ENCODE measurements at regions not wholly inside any gene's neighbourhood (a gene's known extent, or its start where the extent isn't known, plus 50 kb on each side); places are given as distances from the start of the nearest gene placed in this dataset.
"Not testable (repeated sequence)": the region's sequence is repeated elsewhere in the genome, so short reads cannot be mapped to it uniquely, and the experiment has no call there.

DNA sequence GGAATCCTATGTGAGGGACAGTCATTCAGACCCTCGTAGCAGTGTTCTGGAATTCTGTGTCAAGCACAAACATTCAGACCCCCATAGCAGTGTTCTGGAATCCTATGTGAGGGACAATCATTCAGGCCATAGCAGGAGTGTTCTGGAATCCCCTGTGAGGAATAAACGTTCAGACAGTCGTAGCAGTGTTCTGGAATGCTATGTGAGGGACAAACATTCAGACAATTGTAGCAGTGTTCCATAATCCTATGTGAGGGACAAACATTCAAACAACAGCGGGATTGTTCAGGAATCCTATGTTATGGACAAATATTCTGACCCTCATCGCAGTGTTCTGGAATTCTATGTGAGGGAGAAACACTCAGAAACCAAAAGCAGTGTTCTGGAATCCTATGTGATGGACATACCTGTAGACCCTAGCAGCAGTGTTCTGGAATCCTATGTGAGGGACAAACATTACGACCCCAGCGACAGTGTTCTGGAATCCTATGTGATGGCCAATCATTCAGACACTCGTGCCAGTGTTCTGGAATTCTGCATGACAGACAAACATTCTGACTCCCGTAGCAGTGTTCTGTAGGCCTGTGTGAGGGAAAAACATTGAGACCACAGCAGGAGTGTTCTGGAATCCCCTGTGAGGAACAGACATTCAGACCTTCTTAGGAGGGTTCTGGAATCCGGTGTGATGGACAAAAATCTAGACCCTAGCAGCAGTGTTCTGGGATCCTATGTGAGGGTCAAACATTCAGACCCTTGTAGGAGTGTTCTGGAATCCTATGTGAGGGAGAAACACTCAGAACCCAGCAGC is 388.1 kb upstream of the SPATA31A5 start:
- peak; percentile 26 for DNase-seq (ENCODE audit: low spot score)
- not testable (repeated sequence) for H3K27ac ChIP-seq, H3K4me3 ChIP-seq

DNA sequence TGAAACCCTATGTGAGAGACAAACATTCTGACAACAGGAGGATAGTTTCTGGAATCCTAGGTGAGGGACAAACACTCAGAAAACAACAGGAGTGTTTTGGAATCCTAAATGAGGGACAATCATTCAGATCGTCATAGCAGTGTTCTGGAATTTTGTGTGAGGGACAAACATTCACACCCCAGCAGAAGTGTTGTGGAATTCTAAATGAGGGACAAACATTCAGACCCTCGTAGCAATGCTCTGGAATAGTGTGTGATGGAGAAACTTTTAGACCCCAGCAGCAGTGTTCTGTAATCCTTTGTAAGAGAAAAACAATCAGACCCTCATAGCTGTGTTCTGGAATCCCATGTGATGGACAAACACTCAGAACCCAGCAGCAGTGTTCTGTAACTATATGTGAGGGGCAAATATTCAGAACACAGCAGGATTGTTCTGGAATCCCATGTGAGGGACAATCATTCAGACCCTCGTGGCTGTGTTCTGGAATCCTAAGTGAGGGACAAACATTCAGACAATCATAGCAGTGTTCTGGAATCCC is 387.4 kb upstream of the SPATA31A5 start:
- not testable (repeated sequence) for H3K27ac ChIP-seq, H3K4me3 ChIP-seq
- DNase-seq (ENCODE audit: low spot score), result peak; percentile 36

DNA sequence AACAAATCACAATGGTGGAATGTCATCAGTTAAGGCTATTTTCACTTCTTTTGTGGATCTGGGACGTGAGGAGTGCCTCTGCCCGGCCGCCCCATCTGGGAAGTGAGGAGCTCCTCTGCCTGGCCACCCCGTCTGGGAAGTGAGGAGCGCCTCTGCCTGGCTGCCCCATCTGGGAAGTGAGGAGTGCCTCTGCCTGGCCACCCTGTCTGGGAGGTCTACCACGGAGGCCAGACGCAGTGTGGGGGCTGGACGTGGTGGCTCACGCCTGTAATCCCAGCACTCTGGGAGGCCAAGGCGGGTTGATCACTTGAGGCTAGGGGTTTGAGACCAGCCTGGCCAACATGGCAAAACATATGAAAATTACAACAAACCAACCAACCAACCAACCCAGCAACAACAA is 369.7 kb upstream of the SPATA31A5 start:
- H3K27ac ChIP-seq, H3K4me3 ChIP-seq: not testable (repeated sequence)
- DNase-seq (ENCODE audit: low spot score), result peak; percentile 9

DNA sequence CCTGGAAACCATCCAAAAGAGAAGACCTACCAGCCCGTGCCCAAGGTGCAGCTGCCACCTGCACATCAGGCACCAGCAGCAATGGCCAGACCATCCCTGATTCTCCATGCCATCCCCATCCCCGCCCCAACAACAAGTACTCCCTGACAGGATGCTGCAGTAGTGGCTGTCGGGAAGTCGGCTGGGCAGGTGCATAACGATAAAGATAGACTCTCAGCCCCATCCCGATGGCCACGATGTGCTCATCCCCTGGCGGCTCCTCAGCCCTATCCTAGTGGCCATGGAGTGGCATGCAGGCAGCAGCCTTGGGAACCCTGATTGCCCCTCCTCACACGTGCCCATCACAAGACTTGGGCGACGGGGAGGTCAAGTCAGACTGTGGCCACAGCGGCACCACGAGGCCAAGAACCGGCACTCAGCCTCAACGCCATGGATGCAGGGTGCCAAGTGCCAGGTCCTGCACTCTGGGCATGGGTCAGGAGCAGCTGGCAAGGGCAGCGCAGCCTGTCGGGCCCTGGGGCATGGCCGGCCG is 368.8 kb upstream of the SPATA31A5 start:
- Histone ChIP-seq H3K4me3 (no peak overlapping the region), H3K27ac (no peak overlapping the region)
- TF ChIP-seq, protein P1, sequence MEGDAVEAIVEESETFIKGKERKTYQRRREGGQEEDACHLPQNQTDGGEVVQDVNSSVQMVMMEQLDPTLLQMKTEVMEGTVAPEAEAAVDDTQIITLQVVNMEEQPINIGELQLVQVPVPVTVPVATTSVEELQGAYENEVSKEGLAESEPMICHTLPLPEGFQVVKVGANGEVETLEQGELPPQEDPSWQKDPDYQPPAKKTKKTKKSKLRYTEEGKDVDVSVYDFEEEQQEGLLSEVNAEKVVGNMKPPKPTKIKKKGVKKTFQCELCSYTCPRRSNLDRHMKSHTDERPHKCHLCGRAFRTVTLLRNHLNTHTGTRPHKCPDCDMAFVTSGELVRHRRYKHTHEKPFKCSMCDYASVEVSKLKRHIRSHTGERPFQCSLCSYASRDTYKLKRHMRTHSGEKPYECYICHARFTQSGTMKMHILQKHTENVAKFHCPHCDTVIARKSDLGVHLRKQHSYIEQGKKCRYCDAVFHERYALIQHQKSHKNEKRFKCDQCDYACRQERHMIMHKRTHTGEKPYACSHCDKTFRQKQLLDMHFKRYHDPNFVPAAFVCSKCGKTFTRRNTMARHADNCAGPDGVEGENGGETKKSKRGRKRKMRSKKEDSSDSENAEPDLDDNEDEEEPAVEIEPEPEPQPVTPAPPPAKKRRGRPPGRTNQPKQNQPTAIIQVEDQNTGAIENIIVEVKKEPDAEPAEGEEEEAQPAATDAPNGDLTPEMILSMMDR (IDR thresholded peaks at IDR 0.05), result no peak
- peak; percentile 43 for DNase-seq (ENCODE audit: low spot score)

DNA sequence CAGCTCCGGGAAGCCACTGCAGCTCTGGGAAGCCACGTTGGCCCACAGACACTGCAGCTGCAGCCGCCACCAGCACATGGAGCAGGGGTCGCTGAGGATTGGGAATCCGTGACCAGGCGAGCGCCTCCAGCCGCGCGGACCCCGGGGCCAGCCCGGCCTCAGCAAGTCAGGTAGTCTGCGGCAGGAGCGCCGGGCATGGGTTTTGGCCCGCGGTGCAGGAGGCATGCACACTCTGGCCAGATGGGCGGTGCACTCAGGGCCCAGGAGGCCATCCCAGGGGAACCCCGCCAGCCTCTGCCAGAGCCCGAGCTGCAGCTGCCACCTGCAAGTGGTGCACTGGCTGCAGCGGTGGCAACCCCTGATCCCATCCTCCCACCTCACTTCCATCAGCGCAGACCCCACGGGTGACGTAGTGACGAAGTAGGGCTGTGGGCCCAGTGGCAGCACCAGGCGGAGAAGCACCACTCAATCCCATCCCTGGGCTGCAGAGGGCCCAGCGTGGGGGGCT is 368.3 kb upstream of the SPATA31A5 start:
- TF ChIP-seq, protein P1 (IDR thresholded peaks at IDR 0.05), result no peak
- DNase-seq (ENCODE audit: low spot score), result peak; percentile 55
- Histone ChIP-seq H3K4me3 (no peak overlapping the region), H3K27ac (no peak overlapping the region)

DNA sequence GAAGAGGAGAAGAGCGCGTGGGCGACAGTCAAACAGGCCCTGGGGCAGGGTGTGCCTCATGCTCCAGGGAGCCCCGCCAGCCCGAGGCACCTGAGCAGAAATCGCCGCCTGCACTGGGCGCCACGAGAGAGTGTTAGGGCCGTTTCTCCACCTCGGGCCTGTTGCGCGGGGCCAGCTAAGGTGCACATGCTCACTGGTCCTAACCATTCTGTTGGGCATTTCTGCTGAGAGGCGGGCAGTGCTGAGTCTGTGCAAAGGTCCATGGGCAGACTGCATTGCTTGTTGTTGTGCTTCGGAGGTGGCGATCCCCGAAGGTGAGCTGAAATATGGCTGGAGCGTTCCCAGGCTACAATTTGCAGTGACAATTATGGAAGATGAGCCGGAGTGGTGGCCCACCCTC is 367.8 kb upstream of the SPATA31A5 start:
- H3K4me3 ChIP-seq, result no peak overlapping the region
- peak; percentile 50 for DNase-seq (ENCODE audit: low spot score)
- no peak overlapping the region for H3K27ac ChIP-seq
- TF ChIP-seq, protein P1 (IDR thresholded peaks at IDR 0.05), result no peak

DNA sequence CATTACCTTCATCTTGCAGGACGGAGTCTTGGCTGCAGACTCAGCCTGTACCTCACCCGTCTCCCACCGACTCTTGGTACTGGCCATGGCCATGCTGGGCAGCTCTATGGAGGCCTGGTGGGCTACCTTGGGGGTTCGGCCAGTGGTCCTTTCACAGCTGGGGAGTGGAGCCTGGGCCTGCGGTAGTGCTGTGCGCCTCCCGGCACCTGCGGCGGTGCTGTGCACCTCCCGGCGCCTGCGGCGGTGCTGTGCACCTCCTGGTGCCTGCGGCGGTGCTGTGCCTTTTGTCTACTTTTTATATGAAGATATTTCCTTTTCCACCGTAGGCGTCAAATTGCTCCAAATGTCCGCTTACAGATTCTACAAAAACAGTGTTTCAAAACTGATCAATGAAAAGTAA is 367.2 kb upstream of the SPATA31A5 start:
- DNase-seq (ENCODE audit: low spot score), result peak; percentile 33
- not testable (repeated sequence) for H3K4me3 ChIP-seq, H3K27ac ChIP-seq
